ENCODE measurements at regions not wholly inside any gene's neighbourhood (a gene's known extent, or its start where the extent isn't known, plus 50 kb on each side); places are given as distances from the start of the nearest gene placed in this dataset.

GRCh38 chr12:105856048-105856405, 282.7 kb downstream of the NUAK1 start:
- no peak overlapping the region for H3K27ac ChIP-seq
- TF ChIP-seq CTCF (IDR thresholded peaks at IDR 0.05): no peak
- peaks cover 8% of the 10 kb centered on the region for H3K4me1 ChIP-seq
- DNase-seq: no peak
- H3K27me3 ChIP-seq: no peaks in the 10 kb centered on the region
- no peak overlapping the region for H3K4me3 ChIP-seq
- no peaks in the 10 kb centered on the region for H3K36me3 ChIP-seq
- no peak for ATAC-seq
- intact Hi-C loops (cut with DNase I): no loop called here
- H3K9me3 ChIP-seq: no peaks in the 10 kb centered on the region

- ATAC-seq (no peak), DNase-seq (no peak)
- Histone ChIP-seq H3K9me3 (no peaks in the 10 kb centered on the region), H3K4me3 (no peak overlapping the region), H3K27ac (no peak overlapping the region), H3K27me3 (no peaks in the 10 kb centered on the region), H3K4me1 (peaks cover under 1% of the 10 kb centered on the region), H3K36me3 (no peaks in the 10 kb centered on the region)
- intact Hi-C loops (cut with DNase I): no loop called here
- TF ChIP-seq CTCF (IDR thresholded peaks at IDR 0.05): no peak
Observed at GRCh38 chr12:105858981-105859710, 279.6 kb downstream of the NUAK1 start.

DNA sequence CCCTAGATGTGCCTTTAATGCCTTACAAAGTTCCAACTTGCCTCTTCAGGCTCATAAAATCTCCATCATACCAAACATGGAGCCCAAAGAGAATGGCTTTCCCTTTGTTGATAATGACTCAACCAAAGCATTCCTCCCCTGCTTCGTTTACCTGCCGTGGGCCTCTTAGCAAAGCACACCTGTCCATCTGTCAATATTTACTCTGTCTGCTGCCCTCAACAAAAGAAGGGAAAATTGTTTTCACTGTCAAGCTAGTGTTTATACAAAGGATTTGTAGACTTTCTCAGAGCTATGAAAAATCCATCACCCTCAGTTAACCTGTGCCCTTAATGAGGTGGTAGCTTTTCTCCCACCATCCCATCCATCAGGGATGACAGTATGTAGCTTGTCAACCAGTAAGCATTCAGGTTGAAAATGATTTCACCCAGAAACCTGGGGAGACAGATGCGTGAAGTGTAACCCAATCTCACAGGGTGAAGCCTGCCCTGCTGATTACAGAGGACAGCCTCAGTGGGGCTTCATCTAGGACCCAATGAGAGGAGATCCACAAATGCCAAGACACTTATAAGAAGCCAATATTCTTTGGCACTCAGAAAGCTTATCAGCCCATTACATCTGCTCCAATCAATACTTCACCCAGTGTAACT, 278.1 kb downstream of the NUAK1 start:
- TF ChIP-seq CTCF (IDR thresholded peaks at IDR 0.05): no peak
- Histone ChIP-seq H3K36me3 (no peaks in the 10 kb centered on the region), H3K4me3 (no peak overlapping the region), H3K9me3 (no peaks in the 10 kb centered on the region), H3K4me1 (no peaks in the 10 kb centered on the region), H3K27ac (no peak overlapping the region), H3K27me3 (no peaks in the 10 kb centered on the region)
- DNase-seq (no peak), ATAC-seq (no peak)
- intact Hi-C loops (cut with DNase I): no loop called here

DNA sequence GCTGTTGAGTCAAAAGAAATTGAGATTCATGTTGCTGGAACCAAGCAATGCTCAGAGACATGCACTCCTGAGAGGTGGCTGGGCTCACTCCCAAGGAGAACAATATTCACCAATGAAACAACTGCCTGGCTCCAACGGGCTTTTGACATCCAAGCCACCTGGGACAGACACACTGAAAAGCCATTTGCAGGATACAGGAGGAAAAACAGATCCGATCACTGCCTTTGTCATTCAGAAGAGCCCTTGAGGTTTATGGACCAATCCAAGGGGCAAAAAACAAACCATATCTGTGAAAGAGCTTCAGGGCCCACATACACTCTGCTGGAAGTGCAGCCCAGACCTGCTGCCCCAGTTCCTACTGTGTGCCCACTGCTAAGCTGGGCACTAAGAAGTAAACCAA, 277.5 kb downstream of the NUAK1 start:
- intact Hi-C loops (cut with DNase I): no loop called here
- H3K9me3 ChIP-seq: no peaks in the 10 kb centered on the region
- H3K27ac ChIP-seq: no peak overlapping the region
- H3K4me1 ChIP-seq: no peaks in the 10 kb centered on the region
- no peak for ATAC-seq
- H3K36me3 ChIP-seq: no peaks in the 10 kb centered on the region
- no peak overlapping the region for H3K4me3 ChIP-seq
- no peaks in the 10 kb centered on the region for H3K27me3 ChIP-seq
- no peak for TF ChIP-seq CTCF (IDR thresholded peaks at IDR 0.05)
- DNase-seq: no peak

DNA sequence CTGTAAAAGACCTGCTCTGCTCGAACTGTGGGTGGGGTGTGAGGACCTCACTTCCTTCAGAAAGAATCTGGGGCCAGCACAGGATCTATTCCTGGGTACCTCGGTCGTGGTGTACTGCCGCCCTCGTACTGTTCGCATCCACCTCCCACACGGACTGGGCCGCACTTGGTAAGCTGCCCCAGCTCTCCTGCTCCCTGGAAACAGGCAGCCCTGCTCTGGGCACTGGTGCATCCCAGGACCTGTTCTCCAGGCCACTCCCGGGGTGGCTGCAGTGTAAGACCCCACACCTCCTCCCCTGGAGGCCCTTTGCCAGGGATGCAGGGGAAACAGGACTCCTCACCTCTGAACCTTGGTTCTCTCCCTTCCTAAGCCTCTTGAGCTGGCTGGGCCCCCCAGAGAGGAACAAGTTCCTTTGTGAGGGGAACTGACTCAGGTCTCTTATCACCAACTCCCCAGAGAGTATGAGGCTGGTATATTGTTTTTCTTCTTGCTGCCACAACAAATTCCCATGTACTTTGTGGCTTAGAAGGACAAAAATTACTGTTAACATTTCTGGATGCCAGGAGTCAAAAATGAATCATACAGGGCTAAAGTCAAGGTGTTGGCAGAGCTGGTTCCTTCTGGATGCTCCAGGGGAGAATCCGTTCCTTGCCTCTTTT, 276.5 kb downstream of the NUAK1 start:
- DNase-seq: no peak
- Histone ChIP-seq H3K9me3 (no peaks in the 10 kb centered on the region), H3K27me3 (no peaks in the 10 kb centered on the region), H3K4me3 (no peak overlapping the region), H3K27ac (no peak overlapping the region), H3K4me1 (no peaks in the 10 kb centered on the region), H3K36me3 (no peaks in the 10 kb centered on the region)
- TF ChIP-seq CTCF (IDR thresholded peaks at IDR 0.05): no peak
- no peak for ATAC-seq
- intact Hi-C loops (cut with DNase I): no loop called here
